ENCODE measurements at regions not wholly inside any gene's neighbourhood (a gene's known extent, or its start where the extent isn't known, plus 50 kb on each side); places are given as distances from the start of the nearest gene placed in this dataset.

- no peak for TF ChIP-seq POLR2A (IDR thresholded peaks at IDR 0.05; ENCODE audit: low read length)
- TF ChIP-seq CTCF (IDR thresholded peaks at IDR 0.05) = no peak
- TF ChIP-seq EHMT2 (IDR thresholded peaks at IDR 0.05; ENCODE audit: low read depth) = no peak
- no peak for TF ChIP-seq PHF8 (IDR thresholded peaks at IDR 0.05; ENCODE audit: borderline replicate concordance, low read depth)
- no peak for TF ChIP-seq ZFP36 (IDR thresholded peaks at IDR 0.05; ENCODE audit: borderline replicate concordance, partially characterized antibody)
- TF ChIP-seq MAFK (IDR thresholded peaks at IDR 0.05; ENCODE audit: partially characterized antibody) = no peak
- no peak for TF ChIP-seq ZNF302 (CRISPR knock-in tag; IDR thresholded peaks at IDR 0.05)
- TF ChIP-seq HOXB13 (CRISPR knock-in tag; IDR thresholded peaks at IDR 0.05; ENCODE audit: low read depth) = no peak
- TF ChIP-seq BHLHE40 (IDR thresholded peaks at IDR 0.05; ENCODE audit: low read depth, low read length) = no peak
- TF ChIP-seq BCL3 (IDR thresholded peaks at IDR 0.05) = no peak
- no peak for TF ChIP-seq EP300 (IDR thresholded peaks at IDR 0.05)
- no peak for TF ChIP-seq JUNB (IDR thresholded peaks at IDR 0.05)
- no peak for TF ChIP-seq RNF2 (IDR thresholded peaks at IDR 0.05; ENCODE audit: borderline replicate concordance, low read depth)
- no peak for TF ChIP-seq CEBPB (IDR thresholded peaks at IDR 0.05)
These were observed 450.3 kb upstream of the THRB start for GRCh38 chr3:24944805-24945520.
